DMS114 treated with DMSO at 0.1 percent for 48 hours (cell line): ENCODE measurements at regions not wholly inside any gene's neighbourhood (a gene's known extent, or its start where the extent isn't known, plus 50 kb on each side); places are given as distances from the start of the nearest gene placed in this dataset.

Source experiments
- DNase-seq: peaks from one replicate; lab custom pipeline; 2025; ENCODE audit not compliant: unreplicated experiment; lab: John Stamatoyannopoulos, UW

DNA sequence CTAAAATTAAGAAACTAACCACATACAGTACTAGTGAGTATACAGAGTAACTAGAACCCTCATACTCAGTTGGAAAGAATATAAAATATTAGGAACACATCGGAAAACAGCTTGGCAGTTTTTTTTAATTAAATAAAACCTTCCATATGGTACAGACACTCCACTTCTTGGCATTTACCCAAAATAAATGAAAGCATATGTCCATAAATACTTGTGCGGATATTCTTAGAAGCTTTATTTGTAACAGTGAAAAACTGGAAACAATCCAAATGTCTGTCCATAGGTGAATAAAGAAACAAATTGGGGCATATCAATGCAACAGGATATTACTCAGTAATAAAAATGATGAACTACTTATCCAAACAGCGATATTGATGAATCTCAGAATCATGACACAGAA lies 410.0 kb downstream of the HTR7 start:
- DNase-seq = no peak

DNA sequence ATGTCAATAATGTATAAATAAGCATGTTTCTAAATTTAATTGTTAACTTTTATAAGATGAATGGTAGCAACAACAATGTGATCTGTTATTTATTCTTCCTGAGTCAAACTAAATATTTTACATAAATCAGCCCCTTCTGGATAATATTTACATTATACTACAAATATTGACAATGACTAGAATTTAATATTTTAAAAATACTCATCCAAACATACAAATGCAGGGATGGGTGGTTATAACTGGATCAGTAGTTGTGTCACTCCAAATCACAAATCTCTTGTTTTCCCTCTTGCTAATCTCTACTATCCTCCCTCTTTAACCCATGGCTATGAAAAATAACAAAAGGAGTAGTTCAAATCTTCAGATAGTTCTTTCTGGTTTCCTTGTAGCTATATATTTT lies 407.0 kb downstream of the HTR7 start:
- DNase-seq = no peak

DNA sequence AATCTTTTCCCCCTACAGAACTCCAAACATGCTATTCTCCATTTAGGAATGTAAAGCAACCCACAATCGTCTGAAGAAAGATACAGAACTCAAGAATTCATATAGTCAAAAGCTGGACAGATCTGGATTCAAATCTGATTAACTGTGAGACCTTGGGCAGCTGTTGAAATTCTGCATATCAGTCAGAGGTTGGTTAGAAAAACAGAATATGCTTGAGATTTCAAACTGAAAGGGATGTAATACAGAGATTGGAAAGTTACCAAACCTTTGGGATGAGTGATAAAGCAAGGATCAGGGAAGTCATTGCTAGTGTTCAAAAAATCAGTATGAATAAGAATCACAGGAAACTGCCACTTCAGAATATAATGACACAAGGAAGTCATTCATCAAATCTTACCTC lies 406.6 kb downstream of the HTR7 start:
- no peak for DNase-seq

DNA sequence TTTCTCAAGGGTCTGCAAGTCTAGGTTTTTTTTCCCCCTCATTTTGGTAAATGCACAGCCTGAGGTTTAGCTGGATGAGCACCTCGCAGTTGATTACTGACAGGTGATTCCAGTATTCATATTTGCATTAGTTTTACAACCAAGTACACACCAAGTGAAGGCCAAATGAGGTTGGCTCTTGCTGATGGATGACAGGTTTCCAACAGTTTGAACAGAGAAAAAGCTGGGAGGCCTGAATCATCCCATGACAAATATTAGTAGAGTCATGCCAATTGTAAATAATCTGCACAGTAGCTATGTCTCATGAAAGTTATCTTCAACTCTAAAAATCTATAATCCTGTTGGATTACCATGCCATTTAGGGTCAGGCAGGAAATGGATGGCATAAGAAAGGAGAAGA lies 399.8 kb downstream of the HTR7 start:
- no peak for DNase-seq

DNA sequence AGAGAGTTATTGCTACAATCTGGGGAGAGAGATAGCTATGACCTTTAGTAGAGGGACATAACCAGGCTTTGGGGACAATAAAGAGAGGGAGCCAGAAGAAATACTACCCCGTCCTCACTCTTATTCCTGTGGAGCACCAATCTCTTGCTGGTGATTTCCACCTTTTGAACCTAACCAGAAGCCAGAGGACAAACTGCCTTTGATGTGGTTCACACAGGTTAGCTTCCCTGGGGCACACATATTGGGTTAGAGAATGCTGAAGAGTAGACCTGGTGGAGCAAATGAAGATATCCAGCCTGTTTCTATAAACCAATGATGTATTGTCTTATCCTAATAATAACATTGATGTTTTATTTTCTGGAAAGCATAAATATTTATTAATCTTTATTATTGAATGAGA lies 399.3 kb downstream of the HTR7 start:
- no peak for DNase-seq

DNA sequence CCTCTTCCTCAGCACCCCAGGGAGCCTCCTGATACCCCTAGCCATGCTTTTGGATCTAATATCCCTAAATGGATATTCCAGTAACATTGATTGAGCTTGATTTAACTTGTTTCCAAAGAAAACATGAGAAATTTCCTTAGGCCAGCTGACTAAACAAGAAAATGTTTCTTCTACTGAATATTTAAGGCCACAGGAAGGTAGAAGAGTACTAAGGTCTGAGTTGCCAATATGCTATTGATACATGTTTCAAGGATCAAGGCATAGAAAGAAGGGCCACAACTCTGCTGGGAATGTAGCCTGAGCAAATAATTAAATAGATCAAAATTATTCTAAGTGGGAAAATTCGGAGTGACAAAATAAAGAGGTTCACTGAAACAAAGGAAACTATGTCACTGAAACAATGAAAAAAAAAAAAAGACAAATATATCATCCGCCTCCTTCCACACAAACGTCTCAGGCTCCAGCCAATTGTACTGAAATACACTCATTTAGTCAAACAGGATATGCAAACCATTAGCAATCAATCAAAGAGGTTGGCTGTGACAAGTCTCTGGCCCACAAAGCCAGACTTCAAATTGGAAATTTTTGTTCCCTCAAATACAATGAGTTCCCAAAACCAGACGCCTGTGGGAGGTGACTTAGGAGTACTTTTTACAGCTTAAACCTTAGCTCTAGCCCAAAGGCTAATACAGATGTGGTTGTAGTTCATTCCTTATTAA lies 396.2 kb downstream of the HTR7 start:
- DNase-seq = no peak

DNA sequence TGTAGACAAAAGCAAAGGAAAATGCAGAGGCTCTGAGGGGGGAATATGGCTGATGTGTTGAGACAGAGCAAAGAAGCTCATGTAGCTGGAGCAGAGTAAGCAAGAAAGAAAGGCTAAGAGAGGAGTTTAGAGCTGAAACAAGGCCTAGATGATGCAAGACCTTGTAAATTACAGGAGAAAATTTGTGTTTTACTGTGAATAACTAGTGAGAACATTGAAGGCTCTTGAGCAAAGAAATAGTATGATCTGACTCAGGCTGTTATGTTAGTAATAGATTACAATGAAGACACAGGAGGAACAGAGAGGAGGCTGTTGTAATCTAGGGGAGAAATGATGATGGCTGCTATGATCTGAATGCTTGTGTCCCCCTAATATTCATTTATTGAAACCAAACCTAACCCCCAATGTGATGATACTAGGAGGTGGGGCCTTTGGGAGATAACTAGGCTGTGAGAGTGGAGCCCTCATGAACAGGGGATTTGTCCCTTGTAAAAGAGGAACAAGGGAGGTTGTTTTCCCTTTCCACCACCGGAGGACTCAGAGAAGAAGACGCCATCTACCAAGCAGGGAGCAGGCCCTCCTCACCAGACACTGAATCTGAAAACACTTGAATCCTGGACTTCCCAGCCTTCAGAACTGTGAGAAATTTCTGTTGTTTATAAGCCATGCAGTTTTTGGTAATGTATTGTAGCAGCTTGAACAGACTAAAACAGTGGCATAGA lies 394.9 kb downstream of the HTR7 start:
- no peak for DNase-seq

DNA sequence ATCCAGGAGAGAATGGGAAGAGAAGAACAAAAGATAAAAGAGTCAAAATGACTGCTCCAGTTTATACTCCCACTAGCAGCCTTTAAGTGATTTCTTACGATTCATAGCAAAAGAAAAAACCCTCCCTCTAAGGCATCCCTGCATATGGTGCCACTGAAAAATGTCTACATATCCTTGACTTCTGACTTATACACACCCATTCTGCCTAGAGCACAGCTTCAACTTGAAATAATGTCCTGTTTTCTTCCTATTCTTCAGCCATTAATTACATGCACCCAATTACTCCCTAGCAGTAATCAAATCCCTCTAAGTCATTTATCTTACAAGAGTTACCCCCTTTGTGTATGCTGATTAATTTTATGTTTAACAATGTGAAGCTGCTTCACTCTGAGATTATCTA lies 393.5 kb downstream of the HTR7 start:
- DNase-seq = no peak

DNA sequence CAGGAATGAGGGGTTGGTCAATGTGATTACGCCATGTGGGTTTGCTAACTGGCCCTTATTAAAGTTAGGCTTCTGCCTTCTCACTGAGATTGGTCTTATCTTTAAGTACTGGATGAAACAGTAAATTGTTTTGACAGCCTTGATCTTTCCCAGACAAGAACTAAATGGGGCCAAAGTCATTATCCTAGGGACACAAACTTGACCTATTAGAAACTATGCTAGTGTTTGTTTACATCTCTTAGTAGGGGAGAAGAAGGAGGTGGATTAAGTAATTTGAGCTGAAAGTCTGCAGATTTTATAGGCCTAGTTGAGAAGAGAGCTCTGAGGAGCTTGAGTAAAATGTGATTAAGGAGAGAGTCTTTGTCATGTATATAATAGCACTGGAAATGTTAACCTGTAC lies 386.9 kb downstream of the HTR7 start:
- DNase-seq = no peak

DNA sequence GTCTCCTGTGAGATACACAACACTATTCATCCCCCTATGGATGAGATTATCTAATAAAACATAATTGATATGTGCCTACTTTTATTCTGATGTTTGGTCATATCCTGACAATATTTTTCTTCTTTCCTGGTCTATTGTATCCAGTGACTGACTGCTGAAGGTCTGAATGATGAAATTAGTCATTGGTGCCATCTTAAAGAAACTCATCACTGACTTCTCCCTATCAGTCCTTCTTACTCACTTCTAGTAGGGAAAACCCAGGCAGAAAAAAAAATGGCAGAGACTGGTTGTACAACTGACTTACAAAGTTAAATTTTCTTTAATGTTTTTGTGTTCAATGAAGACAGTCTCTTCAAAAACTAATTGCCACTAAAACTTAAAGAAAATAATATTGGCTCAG lies 377.4 kb downstream of the HTR7 start:
- DNase-seq = no peak

DNA sequence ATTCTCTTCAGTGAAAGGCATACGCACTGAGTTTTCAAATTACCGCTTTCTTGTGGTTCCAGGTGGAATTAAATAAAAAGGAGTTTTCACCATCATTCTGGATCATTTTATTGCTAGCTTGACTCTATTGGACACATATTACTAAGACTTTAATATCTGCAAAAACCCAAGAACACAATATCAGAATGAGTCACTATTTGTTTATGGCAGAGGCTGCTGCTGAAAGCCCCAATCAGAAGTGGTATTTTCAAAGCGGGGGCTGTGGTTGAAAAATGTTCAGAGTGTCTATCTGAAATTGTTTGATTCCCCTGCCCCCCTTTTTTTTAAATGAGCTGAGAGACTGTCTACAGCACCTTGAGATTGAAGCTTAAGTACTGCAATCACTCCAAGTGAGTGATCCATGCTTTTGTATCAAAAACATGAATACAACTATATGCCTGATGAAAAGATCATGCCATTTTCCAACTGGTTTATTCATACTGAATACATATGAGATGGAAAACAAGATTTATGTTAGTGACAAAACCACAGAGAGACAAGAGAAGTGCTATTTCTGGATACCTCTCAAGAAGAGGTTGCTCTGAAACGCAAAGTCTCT lies 376.4 kb downstream of the HTR7 start:
- no peak for DNase-seq

DNA sequence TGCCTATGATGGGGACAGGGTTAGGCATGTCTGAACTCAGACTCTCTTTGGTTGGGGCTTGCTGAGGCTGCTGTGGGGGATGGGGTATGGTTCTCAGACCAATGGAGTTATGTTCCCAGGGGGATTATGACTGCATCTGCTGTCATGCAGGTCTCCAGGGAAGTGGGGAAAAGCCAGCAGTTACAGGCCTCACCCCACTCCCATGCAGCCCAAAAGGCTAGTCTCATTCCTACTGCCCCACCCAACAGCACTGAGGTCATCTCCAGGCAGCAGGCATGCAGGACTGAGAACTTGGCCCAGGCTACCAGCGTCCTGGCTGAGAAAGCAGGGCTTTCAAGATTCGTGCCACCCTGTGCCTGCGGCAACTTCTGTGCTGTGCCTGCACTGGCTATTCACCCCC lies 373.3 kb downstream of the HTR7 start:
- DNase-seq = no peak

DNA sequence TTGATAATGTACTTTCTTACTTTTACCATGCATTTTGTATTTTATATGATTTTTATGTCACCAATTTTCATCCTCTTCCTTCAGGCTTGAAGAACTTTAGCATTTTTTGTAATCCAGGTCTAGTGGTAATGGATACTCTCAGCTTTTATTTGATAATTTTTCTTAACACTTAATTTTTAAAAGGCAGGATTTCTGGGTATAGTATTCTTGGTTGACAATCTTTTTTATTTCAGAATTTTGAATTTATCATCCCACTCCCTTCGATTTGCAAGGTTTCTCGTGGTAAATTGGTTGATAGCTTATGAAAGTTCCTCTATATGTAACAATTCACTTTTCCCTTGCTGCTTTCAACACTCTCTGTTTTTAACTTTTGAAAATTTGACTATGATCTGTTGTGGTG lies 363.7 kb downstream of the HTR7 start:
- DNase-seq = no peak

DNA sequence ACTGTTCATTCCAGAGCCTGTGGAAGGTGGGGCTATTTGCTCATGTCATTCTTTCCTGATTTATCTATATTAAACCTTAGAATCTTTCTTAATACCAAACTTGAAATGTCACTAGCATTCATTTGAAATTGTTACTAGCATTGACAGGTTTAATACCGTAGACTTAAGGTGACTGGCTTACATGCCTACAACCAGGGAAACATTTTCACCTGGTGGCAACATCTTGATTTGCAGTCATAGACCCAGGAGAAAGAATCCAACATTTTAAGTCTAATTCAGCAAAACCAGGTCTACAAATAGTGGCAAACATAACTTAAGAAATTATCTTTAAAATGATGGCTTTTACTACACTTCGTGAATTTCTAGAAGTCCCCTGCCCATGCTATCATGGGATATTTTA lies 353.7 kb downstream of the HTR7 start:
- DNase-seq = no peak

DNA sequence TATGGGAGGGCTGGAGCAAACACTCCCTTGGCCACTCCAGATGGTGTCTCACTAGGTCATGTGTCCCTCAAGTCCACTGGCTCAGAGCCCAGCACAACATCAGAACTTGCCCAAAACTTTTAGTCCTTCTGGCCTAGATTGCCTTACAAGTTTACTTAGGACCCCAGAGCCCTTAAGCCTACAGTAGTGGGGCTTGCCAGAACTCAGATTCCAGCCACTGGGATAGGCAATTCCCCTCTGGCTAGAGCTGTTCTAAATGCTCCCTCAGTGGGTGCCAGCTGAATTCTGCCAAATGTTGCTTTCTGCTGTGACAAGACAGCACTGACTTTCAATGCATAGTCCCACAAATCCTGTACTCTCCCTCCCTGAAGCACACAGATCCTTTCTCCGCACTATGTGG lies 331.1 kb downstream of the HTR7 start:
- no peak for DNase-seq

DNA sequence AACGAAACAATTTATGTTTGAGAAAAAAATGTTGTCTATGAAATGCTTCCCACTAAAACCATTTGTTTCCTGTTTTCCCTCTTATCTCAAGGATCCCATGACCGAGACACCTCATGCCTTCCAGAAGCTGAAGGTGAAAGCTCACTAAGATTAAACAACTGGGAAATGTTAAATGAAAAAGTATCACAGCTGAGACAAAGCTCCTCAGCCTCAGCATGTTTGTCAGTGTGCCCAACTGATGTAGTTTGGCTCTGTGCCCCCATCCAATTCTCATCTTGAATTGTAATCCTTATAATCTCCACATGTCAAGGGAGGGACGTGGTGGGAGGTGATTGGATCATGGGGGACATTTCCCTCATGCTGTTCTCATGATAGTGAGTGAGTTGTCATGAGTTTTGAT lies 327.3 kb downstream of the HTR7 start:
- no peak for DNase-seq

DNA sequence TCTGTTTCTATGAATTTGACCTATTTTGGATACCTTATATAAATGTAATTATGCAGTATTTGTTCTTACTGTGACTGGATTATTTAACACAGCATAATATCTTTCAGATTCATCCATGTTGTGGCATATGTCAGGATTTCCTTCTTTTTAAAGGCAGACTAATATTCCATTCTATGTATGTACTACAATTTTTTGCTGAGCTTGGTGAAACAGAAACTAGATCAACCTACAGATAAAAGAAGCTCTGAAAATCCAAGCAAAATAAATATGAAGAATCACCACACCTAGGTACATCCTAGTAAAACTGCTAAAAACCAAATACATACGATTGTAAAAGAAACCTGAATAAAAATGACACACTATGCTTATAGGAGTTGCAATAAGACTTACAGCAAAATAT lies 300.5 kb downstream of the HTR7 start:
- no peak for DNase-seq

DNA sequence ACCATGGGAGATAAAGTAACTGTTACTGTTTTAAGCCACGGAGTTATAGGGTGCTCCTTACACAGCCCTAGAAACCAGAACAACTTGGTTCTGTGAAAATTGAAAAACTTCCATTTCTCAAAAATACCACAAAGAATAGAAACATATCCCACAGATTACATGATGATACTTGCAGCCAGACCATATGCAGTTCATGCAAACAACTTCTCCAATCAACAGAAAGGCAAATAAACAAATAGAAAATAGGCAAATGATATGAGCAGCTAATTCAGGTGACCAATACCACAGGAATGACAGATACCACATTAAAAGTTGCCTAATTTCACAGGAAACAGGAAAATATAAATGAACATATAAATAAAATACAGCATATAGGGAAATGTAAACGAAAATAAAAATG lies 297.5 kb downstream of the HTR7 start:
- DNase-seq = no peak

DNA sequence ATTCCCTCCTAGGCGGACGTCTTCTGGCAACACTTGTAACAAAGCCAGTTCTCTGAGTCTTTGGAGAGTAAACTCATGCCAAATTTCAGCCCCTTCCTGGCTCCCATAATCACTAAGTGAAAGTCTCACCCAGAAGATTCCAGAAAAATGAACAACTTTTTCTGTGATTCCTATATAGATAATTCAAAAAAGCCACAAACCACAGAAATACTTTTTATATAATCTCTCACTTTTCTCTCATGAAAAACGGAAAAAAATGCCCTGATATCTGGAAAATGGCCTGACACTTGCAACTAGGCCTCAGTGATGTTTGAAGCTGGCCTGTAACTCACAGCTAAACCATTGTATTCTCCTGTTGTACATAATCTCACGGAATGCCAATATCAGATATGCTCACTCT lies 296.2 kb downstream of the HTR7 start:
- DNase-seq = no peak

DNA sequence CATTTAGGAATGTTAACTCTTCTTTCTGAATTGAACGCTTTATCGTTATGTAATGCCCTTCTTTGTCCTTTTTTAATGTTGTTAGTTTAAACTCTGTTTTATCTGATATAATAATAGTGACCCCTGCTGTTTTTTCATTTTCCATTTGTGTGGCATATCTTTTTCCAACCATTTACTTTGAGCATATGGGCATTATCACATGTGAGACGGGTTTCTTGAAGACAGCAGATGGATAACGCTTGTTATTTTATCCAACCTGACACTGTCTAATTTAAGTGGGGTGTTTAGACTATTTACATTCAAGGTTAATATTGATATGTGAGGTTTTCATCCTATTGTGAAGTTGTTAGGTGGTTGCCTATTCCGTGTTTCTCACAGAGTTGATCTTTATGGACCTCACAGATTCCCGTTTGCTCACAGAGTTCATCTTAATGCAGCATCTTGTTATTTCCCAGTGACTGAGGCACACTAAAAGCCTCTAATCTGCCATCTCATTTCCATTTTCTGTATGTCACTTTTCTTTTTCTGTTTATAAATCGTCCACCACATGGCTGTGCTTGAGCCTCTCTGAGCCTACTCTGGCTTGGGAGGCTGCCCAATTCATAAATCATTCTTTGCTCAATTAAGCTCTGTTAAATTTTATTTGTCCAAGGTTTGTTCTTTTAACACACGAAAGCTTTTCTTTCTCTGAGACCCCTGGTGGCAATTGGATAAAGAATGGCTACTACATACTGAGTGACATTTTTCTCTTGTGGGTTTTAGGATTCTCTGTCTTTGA lies 286.2 kb downstream of the HTR7 start:
- no peak for DNase-seq

DNA sequence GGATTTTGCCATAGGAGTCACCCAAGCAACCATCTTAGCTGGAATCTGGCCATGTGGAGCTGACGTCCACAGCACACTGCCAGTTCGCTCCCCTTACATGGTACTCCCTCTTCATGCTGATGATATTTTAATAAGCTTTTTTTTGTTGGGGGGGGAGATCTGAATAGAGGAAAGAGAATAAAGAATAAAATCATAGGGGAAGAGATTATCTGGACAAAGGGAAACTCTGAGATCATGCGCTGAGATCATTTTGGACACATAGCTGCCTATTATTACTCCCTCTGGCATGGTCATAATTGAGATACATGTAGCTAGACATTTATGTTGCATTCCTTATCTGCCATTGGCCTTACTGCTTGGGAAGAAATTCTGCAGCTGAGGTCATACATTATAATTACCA lies 282.7 kb downstream of the HTR7 start:
- no peak for DNase-seq

DNA sequence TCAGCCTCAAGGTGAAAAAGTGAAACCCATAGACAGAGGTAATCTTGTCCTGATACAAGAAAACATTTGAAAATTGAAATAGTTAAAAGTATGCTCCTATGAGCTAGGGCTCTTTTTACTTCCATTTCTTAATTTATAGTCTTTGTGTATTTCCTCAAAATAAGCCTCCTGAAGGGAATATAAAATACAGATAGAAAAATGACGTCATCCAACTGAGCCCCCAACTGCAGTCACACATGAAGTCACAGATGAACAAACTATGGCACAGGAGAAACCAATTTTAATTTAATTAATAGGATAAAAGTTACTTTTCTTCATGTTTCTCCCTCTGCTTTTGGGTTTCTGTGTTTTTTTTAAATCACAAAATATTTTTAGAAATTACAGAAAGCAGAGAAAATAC lies 280.3 kb downstream of the HTR7 start:
- DNase-seq = no peak
